Central memory CD8-positive, alpha-beta T cell (primary cell): ENCODE measurements at regions not wholly inside any gene's neighbourhood (a gene's known extent, or its start where the extent isn't known, plus 50 kb on each side); places are given as distances from the start of the nearest gene placed in this dataset.

Source experiments
- ATAC-seq: fragments of 150-1000 bp; cut with Tn5 transposase; replicated peaks from 2 replicates; pipeline ENCODE4 v1.10.0; 2022; ENCODE audit warnings: mild to moderate bottlenecking, moderate FRiP score, moderate number of reproducible peaks; ENCODE audit not compliant: poor library complexity, severe bottlenecking; ENCODE audit errors: extremely low read depth
- DNase-seq, 2 donors: peaks; one replicate each; pipeline ENCODE4 v3.0.0; 2021; ENCODE audit warnings: low spot score in 2 of 2
- H3K27ac Mint-ChIP-seq: one replicate; pipeline ENCODE4 v1.8.0; 2022; ENCODE audit warnings: low read depth, mild to moderate bottlenecking, moderate library complexity, mixed read lengths
- H3K27me3 Mint-ChIP-seq: one replicate; pipeline ENCODE4 v1.8.0; 2022; ENCODE audit warnings: mixed read lengths
- H3K36me3 Mint-ChIP-seq: one replicate; pipeline ENCODE4 v1.8.0; 2022; ENCODE audit warnings: mild to moderate bottlenecking, moderate library complexity, mixed read lengths; ENCODE audit not compliant: insufficient read depth
- H3K4me1 Mint-ChIP-seq: one replicate; pipeline ENCODE4 v1.8.0; 2022; ENCODE audit warnings: mixed read lengths
- H3K4me3 Mint-ChIP-seq: one replicate; pipeline ENCODE4 v1.8.0; 2022; ENCODE audit warnings: mild to moderate bottlenecking, moderate library complexity, mixed read lengths
- H3K9me3 Mint-ChIP-seq: one replicate; pipeline ENCODE4 v1.8.0; 2022; ENCODE audit warnings: mixed read lengths

GRCh38 chr2:16278421-16279200, 338.3 kb downstream of the MYCN start:
- Mint-ChIP-seq H3K9me3 (no peaks in the 10 kb centered on the region), H3K27me3 (no peaks in the 10 kb centered on the region), H3K27ac (no peak overlapping the region), H3K36me3 (no peaks in the 10 kb centered on the region), H3K4me3 (no peak overlapping the region), H3K4me1 (no peaks in the 10 kb centered on the region)
- ATAC-seq: no peak
- no peak for DNase-seq

- ATAC-seq: no peak
- Mint-ChIP-seq H3K36me3 (no peaks in the 10 kb centered on the region), H3K9me3 (peaks cover 6% of the 10 kb centered on the region), H3K27me3 (no peaks in the 10 kb centered on the region), H3K27ac (no peak overlapping the region), H3K4me3 (no peak overlapping the region), H3K4me1 (no peaks in the 10 kb centered on the region)
- DNase-seq: no peak
Measured at GRCh38 chr2:16277117-16277516, 336.8 kb downstream of the MYCN start.

- no peak overlapping the region for H3K27ac Mint-ChIP-seq
- H3K27me3 Mint-ChIP-seq: no peaks in the 10 kb centered on the region
- DNase-seq (no peak), ATAC-seq (no peak)
- no peak overlapping the region for H3K4me3 Mint-ChIP-seq
- no peaks in the 10 kb centered on the region for H3K36me3 Mint-ChIP-seq
- H3K9me3 Mint-ChIP-seq: peaks cover 9% of the 10 kb centered on the region
- no peaks in the 10 kb centered on the region for H3K4me1 Mint-ChIP-seq
Measured at GRCh38 chr2:16275661-16276060, 335.3 kb downstream of the MYCN start.

GRCh38 chr2:16275131-16275530, 334.8 kb downstream of the MYCN start:
- no peaks in the 10 kb centered on the region for H3K4me1 Mint-ChIP-seq
- H3K4me3 Mint-ChIP-seq: no peak overlapping the region

GRCh38 chr2:16273111-16273510, 332.8 kb downstream of the MYCN start:
- no peaks in the 10 kb centered on the region for H3K36me3 Mint-ChIP-seq
- DNase-seq (no peak), ATAC-seq (no peak)
- peaks cover 10% of the 10 kb centered on the region for H3K9me3 Mint-ChIP-seq
- no peak overlapping the region for H3K4me3 Mint-ChIP-seq
- no peaks in the 10 kb centered on the region for H3K27me3 Mint-ChIP-seq
- H3K27ac Mint-ChIP-seq: no peak overlapping the region
- H3K4me1 Mint-ChIP-seq: no peaks in the 10 kb centered on the region

More at GRCh38 chr2:16275131-16275530, 334.8 kb downstream of the MYCN start:
- Mint-ChIP-seq H3K27ac (no peak overlapping the region), H3K27me3 (no peaks in the 10 kb centered on the region), H3K36me3 (no peaks in the 10 kb centered on the region), H3K9me3 (peaks cover 10% of the 10 kb centered on the region)
- DNase-seq: no peak
- ATAC-seq: no peak

- no peak overlapping the region for H3K4me3 Mint-ChIP-seq
- H3K27me3 Mint-ChIP-seq: no peaks in the 10 kb centered on the region
- no peak for ATAC-seq
- no peak for DNase-seq
- H3K36me3 Mint-ChIP-seq: no peaks in the 10 kb centered on the region
- H3K27ac Mint-ChIP-seq: no peak overlapping the region
- no peaks in the 10 kb centered on the region for H3K4me1 Mint-ChIP-seq
- H3K9me3 Mint-ChIP-seq: peaks cover 10% of the 10 kb centered on the region
Measured at GRCh38 chr2:16272038-16272788, 331.9 kb downstream of the MYCN start.

GRCh38 chr2:16271231-16271896, 331.0 kb downstream of the MYCN start:
- Mint-ChIP-seq H3K4me3 (no peak overlapping the region), H3K4me1 (no peaks in the 10 kb centered on the region)

GRCh38 chr2:16270441-16270840, 330.1 kb downstream of the MYCN start:
- Mint-ChIP-seq H3K27ac (no peak overlapping the region), H3K4me1 (no peaks in the 10 kb centered on the region), H3K4me3 (no peak overlapping the region), H3K36me3 (no peaks in the 10 kb centered on the region), H3K9me3 (peaks cover 10% of the 10 kb centered on the region), H3K27me3 (no peaks in the 10 kb centered on the region)
- DNase-seq (no peak), ATAC-seq (no peak)

More at GRCh38 chr2:16271231-16271896, 331.0 kb downstream of the MYCN start:
- no peak overlapping the region for H3K27ac Mint-ChIP-seq
- DNase-seq (no peak), ATAC-seq (no peak)
- no peaks in the 10 kb centered on the region for H3K27me3 Mint-ChIP-seq
- no peaks in the 10 kb centered on the region for H3K36me3 Mint-ChIP-seq
- peaks cover 10% of the 10 kb centered on the region for H3K9me3 Mint-ChIP-seq

GRCh38 chr2:16268301-16269000, 328.1 kb downstream of the MYCN start:
- Mint-ChIP-seq H3K27ac (no peak overlapping the region), H3K4me1 (no peaks in the 10 kb centered on the region), H3K9me3 (peaks cover 9% of the 10 kb centered on the region), H3K4me3 (no peak overlapping the region), H3K36me3 (no peaks in the 10 kb centered on the region), H3K27me3 (no peaks in the 10 kb centered on the region)
- DNase-seq (no peak), ATAC-seq (no peak)

- H3K9me3 Mint-ChIP-seq: peaks cover 4% of the 10 kb centered on the region
- H3K36me3 Mint-ChIP-seq: no peaks in the 10 kb centered on the region
- no peak overlapping the region for H3K27ac Mint-ChIP-seq
- H3K4me1 Mint-ChIP-seq: no peaks in the 10 kb centered on the region
- H3K27me3 Mint-ChIP-seq: no peaks in the 10 kb centered on the region
- no peak for ATAC-seq
- no peak for DNase-seq
- no peak overlapping the region for H3K4me3 Mint-ChIP-seq
Measured at GRCh38 chr2:16266571-16266970, 326.2 kb downstream of the MYCN start.

- no peaks in the 10 kb centered on the region for H3K4me1 Mint-ChIP-seq
- H3K4me3 Mint-ChIP-seq: no peak overlapping the region
- H3K27ac Mint-ChIP-seq: no peak overlapping the region
- no peaks in the 10 kb centered on the region for H3K27me3 Mint-ChIP-seq
- ATAC-seq: no peak
- H3K9me3 Mint-ChIP-seq: no peaks in the 10 kb centered on the region
- no peaks in the 10 kb centered on the region for H3K36me3 Mint-ChIP-seq
- DNase-seq: no peak
Measured at GRCh38 chr2:16264931-16265540, 324.7 kb downstream of the MYCN start.

GRCh38 chr2:16264491-16264890, 324.1 kb downstream of the MYCN start:
- no peak overlapping the region for H3K27ac Mint-ChIP-seq
- no peaks in the 10 kb centered on the region for H3K4me1 Mint-ChIP-seq
- no peaks in the 10 kb centered on the region for H3K27me3 Mint-ChIP-seq
- H3K4me3 Mint-ChIP-seq: no peak overlapping the region
- ATAC-seq (no peak), DNase-seq (no peak)
- H3K9me3 Mint-ChIP-seq: no peaks in the 10 kb centered on the region
- no peaks in the 10 kb centered on the region for H3K36me3 Mint-ChIP-seq
